ENCODE measurements at regions not wholly inside any gene's neighbourhood (a gene's known extent, or its start where the extent isn't known, plus 50 kb on each side); places are given as distances from the start of the nearest gene placed in this dataset.
"Not testable (repeated sequence)": the region's sequence is repeated elsewhere in the genome, so short reads cannot be mapped to it uniquely, and the experiment has no call there.

DNA sequence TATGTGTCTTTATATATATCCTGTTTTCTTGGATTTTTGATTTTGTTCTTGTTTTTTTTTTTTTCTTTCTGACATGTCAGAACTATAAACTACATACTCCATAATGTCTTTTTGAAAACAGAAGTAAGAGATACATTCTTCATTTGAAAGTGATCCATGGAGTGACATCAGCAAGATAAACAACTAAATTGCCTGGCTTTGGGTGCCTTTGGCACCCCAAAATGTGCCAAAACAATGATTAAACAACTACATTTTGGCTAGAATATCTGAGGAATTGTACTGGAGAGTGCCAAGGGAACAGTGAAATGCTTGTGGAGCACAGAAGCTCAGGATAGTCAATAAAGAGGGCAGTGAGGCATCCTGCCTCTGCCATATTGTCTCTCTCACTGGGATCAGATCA is 766.1 kb upstream of the ANO3 start:
- Histone ChIP-seq H3K9me3 (ENCODE audit: low read length) (no peaks in the 10 kb centered on the region), H3K4me1 (ENCODE audit: insufficient read depth, low read length, poor library complexity, severe bottlenecking) (no peaks in the 10 kb centered on the region), H3K4me3 (ENCODE audit: low read depth, low read length, poor library complexity, severe bottlenecking) (no peak overlapping the region), H3K4me2 (ENCODE audit: low read length) (no peak overlapping the region), H3K36me3 (ENCODE audit: insufficient read depth, low read length) (no peaks in the 10 kb centered on the region), H3K79me2 (ENCODE audit: insufficient read depth, low read depth, low read length) (no peaks in the 10 kb centered on the region), H3K9me2 (ENCODE audit: insufficient read depth, low read length) (no peaks in the 10 kb centered on the region; the same call in 1 of the 2 replicates), H2AFZ (ENCODE audit: low read length) (no peak overlapping the region), H4K20me1 (ENCODE audit: insufficient read depth, low read length) (no peaks in the 10 kb centered on the region), H3K27ac (ENCODE audit: low read depth, low read length, poor library complexity, severe bottlenecking) (no peak overlapping the region)
- DNase-seq (ENCODE audit: low spot score) = no peak
- CTCF ChIA-PET (ENCODE audit: unreplicated experiment) = no interaction called here
- BruUV-seq (replicated peaks) = no TSS peak
- intact Hi-C loops (cut with micrococcal nuclease; ENCODE audit: unreplicated experiment) = no loop called here
- POLR2A ChIA-PET = no interaction called here
- TF ChIP-seq EZH2phosphoT487 (IDR thresholded peaks at IDR 0.05; ENCODE audit: borderline replicate concordance, low read depth, low read length) (no peak), CTCF (conservative IDR thresholded peaks at IDR 0.05; ENCODE audit: low read length) (no peak)

GRCh38 chr11:25566298-25567200 is 765.4 kb upstream of the ANO3 start:
- ChIA-PET POLR2A (interaction anchor here (0.6 kb wide), 1 partner anchor 446 kb away, joined by 3 read pairs; no protein-coding TSS in a partner anchor), CTCF (ENCODE audit: unreplicated experiment) (no interaction called here)
- no TSS peak for BruUV-seq (replicated peaks)
- no peaks in the 10 kb centered on the region; the same call in 1 of the 2 replicates for H3K9me2 ChIP-seq (ENCODE audit: insufficient read depth, low read length)
- H2AFZ ChIP-seq (ENCODE audit: low read length) = no peak overlapping the region
- H3K9me3 ChIP-seq (ENCODE audit: low read length) = no peaks in the 10 kb centered on the region
- no peak overlapping the region for H3K4me3 ChIP-seq (ENCODE audit: low read depth, low read length, poor library complexity, severe bottlenecking)
- H3K36me3 ChIP-seq (ENCODE audit: insufficient read depth, low read length) = no peaks in the 10 kb centered on the region
- H3K4me2 ChIP-seq (ENCODE audit: low read length) = no peak overlapping the region
- DNase-seq (ENCODE audit: low spot score) = no peak
- no peaks in the 10 kb centered on the region for H4K20me1 ChIP-seq (ENCODE audit: insufficient read depth, low read length)
- intact Hi-C loops (cut with micrococcal nuclease; ENCODE audit: unreplicated experiment) = no loop called here
- no peak overlapping the region for H3K27ac ChIP-seq (ENCODE audit: low read depth, low read length, poor library complexity, severe bottlenecking)
- no peaks in the 10 kb centered on the region for H3K79me2 ChIP-seq (ENCODE audit: insufficient read depth, low read depth, low read length)
- H3K4me1 ChIP-seq (ENCODE audit: insufficient read depth, low read length, poor library complexity, severe bottlenecking) = no peaks in the 10 kb centered on the region
- TF ChIP-seq CTCF (conservative IDR thresholded peaks at IDR 0.05; ENCODE audit: low read length) (no peak), EZH2phosphoT487 (IDR thresholded peaks at IDR 0.05; ENCODE audit: borderline replicate concordance, low read depth, low read length) (no peak)

DNA sequence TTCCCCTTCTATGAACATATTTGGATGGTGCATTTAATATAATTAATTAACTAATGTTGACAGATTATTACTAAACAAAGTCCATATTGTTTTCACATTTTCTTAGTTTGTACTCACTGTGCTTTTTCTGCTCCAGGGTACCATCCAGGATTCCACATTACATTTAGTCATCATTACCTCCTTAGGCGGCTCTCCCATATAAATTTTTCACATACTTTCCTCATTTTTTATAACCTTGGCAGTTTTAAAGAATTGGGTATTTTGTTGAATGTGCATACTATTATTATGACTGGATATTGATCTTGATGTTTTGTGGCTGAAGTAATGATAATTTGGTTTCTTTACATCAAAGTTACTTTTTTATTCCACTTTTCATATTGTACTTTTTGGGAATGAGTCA is 755.6 kb upstream of the ANO3 start:
- no peaks in the 10 kb centered on the region for H3K36me3 ChIP-seq (ENCODE audit: insufficient read depth, low read length)
- CTCF ChIA-PET (ENCODE audit: unreplicated experiment) = no interaction called here
- no peaks in the 10 kb centered on the region for H3K79me2 ChIP-seq (ENCODE audit: insufficient read depth, low read depth, low read length)
- no peak overlapping the region for H2AFZ ChIP-seq (ENCODE audit: low read length)
- H3K27ac ChIP-seq (ENCODE audit: low read depth, low read length, poor library complexity, severe bottlenecking) = no peak overlapping the region
- intact Hi-C loops (cut with micrococcal nuclease; ENCODE audit: unreplicated experiment) = no loop called here
- no peak overlapping the region for H3K4me2 ChIP-seq (ENCODE audit: low read length)
- H3K4me3 ChIP-seq (ENCODE audit: low read depth, low read length, poor library complexity, severe bottlenecking) = no peak overlapping the region
- TF ChIP-seq CTCF (conservative IDR thresholded peaks at IDR 0.05; ENCODE audit: low read length) (no peak), EZH2phosphoT487 (IDR thresholded peaks at IDR 0.05; ENCODE audit: borderline replicate concordance, low read depth, low read length) (no peak)
- no peaks in the 10 kb centered on the region for H3K4me1 ChIP-seq (ENCODE audit: insufficient read depth, low read length, poor library complexity, severe bottlenecking)
- BruUV-seq (replicated peaks) = no TSS peak
- no peaks in the 10 kb centered on the region for H3K9me2 ChIP-seq (ENCODE audit: insufficient read depth, low read length)
- no peaks in the 10 kb centered on the region for H3K9me3 ChIP-seq (ENCODE audit: low read length)
- no peak for DNase-seq (ENCODE audit: low spot score)
- POLR2A ChIA-PET = interaction anchor here (1.2 kb wide), 1 partner anchor 10 kb away, joined by 4 read pairs; no protein-coding TSS in a partner anchor
- H4K20me1 ChIP-seq (ENCODE audit: insufficient read depth, low read length) = no peaks in the 10 kb centered on the region; the same call in 1 of the 2 replicates

GRCh38 chr11:25579554-25579953 is 752.4 kb upstream of the ANO3 start:
- DNase-seq (ENCODE audit: low spot score); H3K4me3 ChIP-seq (ENCODE audit: low read depth, low read length, poor library complexity, severe bottlenecking); H3K4me1 ChIP-seq (ENCODE audit: insufficient read depth, low read length, poor library complexity, severe bottlenecking); CTCF ChIA-PET (ENCODE audit: unreplicated experiment); H3K36me3 ChIP-seq (ENCODE audit: insufficient read depth, low read length); H4K20me1 ChIP-seq (ENCODE audit: insufficient read depth, low read length); H3K4me2 ChIP-seq (ENCODE audit: low read length); BruUV-seq (replicated peaks); H3K79me2 ChIP-seq (ENCODE audit: insufficient read depth, low read depth, low read length); H3K27ac ChIP-seq (ENCODE audit: low read depth, low read length, poor library complexity, severe bottlenecking); intact Hi-C loops (cut with micrococcal nuclease; ENCODE audit: unreplicated experiment); H3K9me2 ChIP-seq (ENCODE audit: insufficient read depth, low read length); POLR2A ChIA-PET; H3K9me3 ChIP-seq (ENCODE audit: low read length); H2AFZ ChIP-seq (ENCODE audit: low read length): not testable (repeated sequence)
